ENCODE measurements at regions not wholly inside any gene's neighbourhood (a gene's known extent, or its start where the extent isn't known, plus 50 kb on each side); places are given as distances from the start of the nearest gene placed in this dataset.

- Histone ChIP-seq H3K4me1 (peaks cover 26% of the 10 kb centered on the region), H3K4me3 (no peak overlapping the region), H3K4me2 (no peak overlapping the region), H3K9me3 (peaks cover 29% of the 10 kb centered on the region), H3K27ac (peak overlapping the region; percentile 93 to 94; a peak in 5 of 6 replicates)
- ChIA-PET CTCF (no interaction called here), POLR2A (no interaction called here)
- ATAC-seq (no peak), FAIRE-seq (peak; percentile 7), DNase-seq (ENCODE audit: low read depth in 1 of 2, low spot score in 1 of 2) (no peak)
- 89% methylated on average over 3 of the region's 3 CpGs for WGBS (ENCODE audit: missing lambda C conversion rate)
- TF ChIP-seq CEBPB (IDR thresholded peaks at IDR 0.05): no peak
- TF ChIP-seq NR3C1 (IDR thresholded peaks at IDR 0.05): no peak
- TF ChIP-seq MYC (IDR thresholded peaks at IDR 0.05; ENCODE audit: borderline replicate concordance, low read length): no peak
- no peak for TF ChIP-seq GATA3 (IDR thresholded peaks at IDR 0.05; ENCODE audit: borderline replicate concordance)
- TF ChIP-seq MAZ (IDR thresholded peaks at IDR 0.05; ENCODE audit: borderline replicate concordance, low read depth, low read length): no peak
- TF ChIP-seq ZFP36 (IDR thresholded peaks at IDR 0.05; ENCODE audit: borderline replicate concordance, partially characterized antibody): no peak
- TF ChIP-seq CHD4 (IDR thresholded peaks at IDR 0.05; ENCODE audit: borderline replicate concordance): no peak
- TF ChIP-seq NPAS2 (CRISPR knock-in tag; IDR thresholded peaks at IDR 0.05; ENCODE audit: borderline replicate concordance): no peak
- TF ChIP-seq, protein P1, sequence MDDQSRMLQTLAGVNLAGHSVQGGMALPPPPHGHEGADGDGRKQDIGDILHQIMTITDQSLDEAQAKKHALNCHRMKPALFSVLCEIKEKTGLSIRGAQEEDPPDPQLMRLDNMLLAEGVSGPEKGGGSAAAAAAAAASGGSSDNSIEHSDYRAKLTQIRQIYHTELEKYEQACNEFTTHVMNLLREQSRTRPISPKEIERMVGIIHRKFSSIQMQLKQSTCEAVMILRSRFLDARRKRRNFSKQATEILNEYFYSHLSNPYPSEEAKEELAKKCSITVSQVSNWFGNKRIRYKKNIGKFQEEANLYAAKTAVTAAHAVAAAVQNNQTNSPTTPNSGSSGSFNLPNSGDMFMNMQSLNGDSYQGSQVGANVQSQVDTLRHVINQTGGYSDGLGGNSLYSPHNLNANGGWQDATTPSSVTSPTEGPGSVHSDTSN (IDR thresholded peaks at IDR 0.05): no peak
- TF ChIP-seq HDAC2 (IDR thresholded peaks at IDR 0.05): no peak
- no peak for TF ChIP-seq ZSCAN20 (CRISPR knock-in tag; IDR thresholded peaks at IDR 0.05)
- TF ChIP-seq CBX2 (IDR thresholded peaks at IDR 0.05; ENCODE audit: borderline replicate concordance, low read depth): no peak
- no peak for TF ChIP-seq HOXB5 (CRISPR knock-in tag; IDR thresholded peaks at IDR 0.05)
- TF ChIP-seq CHD2 (IDR thresholded peaks at IDR 0.05; ENCODE audit: low read length, partially characterized antibody): no peak
- TF ChIP-seq JUNB (IDR thresholded peaks at IDR 0.05): no peak
- TF ChIP-seq EHMT2 (IDR thresholded peaks at IDR 0.05; ENCODE audit: low read depth): no peak
- TF ChIP-seq, protein P2, sequence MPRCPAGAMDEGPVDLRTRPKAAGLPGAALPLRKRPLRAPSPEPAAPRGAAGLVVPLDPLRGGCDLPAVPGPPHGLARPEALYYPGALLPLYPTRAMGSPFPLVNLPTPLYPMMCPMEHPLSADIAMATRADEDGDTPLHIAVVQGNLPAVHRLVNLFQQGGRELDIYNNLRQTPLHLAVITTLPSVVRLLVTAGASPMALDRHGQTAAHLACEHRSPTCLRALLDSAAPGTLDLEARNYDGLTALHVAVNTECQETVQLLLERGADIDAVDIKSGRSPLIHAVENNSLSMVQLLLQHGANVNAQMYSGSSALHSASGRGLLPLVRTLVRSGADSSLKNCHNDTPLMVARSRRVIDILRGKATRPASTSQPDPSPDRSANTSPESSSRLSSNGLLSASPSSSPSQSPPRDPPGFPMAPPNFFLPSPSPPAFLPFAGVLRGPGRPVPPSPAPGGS (IDR thresholded peaks at IDR 0.05): no peak
- TF ChIP-seq ZC3H11A (IDR thresholded peaks at IDR 0.05): no peak
These were observed 358.7 kb downstream of the TGFB2 start for GRCh38 chr1:218703836-218704235.

DNA sequence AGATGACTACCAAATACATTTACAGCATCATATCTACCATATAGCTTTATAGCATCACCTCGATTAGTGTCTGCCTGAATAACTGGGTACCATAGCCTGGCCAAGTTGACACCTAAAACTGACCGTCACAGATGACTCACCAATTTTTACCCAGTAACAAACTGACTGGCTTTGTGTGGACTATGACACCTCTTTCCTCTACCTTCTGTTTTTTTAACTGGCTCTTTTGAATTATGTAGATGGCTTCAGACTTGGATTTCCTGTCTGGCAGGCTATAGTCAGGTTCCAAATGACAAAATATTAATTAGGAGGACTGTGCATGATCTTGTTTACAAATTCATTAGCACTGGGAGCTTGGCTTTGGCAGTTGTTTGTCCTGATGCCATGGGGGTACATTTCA, 360.3 kb downstream of the TGFB2 start:
- 19% methylated on average over 2 of the region's 2 CpGs for WGBS (ENCODE audit: missing lambda C conversion rate)
- peaks cover 29% of the 10 kb centered on the region for H3K9me3 ChIP-seq
- no peak overlapping the region for H3K4me3 ChIP-seq
- peaks cover 26% of the 10 kb centered on the region for H3K4me1 ChIP-seq
- FAIRE-seq (no peak), ATAC-seq (peak; percentile 35 to 41; a peak in 4 of 6 replicates), DNase-seq (ENCODE audit: low read depth in 1 of 2, low spot score in 1 of 2) (peak; percentile 9 to 61)
- ChIA-PET POLR2A (interaction anchor here (1.1 to 1.8 kb wide), 4 partner anchors 41 to 850 kb away, joined by 4 to 12 read pairs (median 5); partner anchors contain the start of gene TGFB2), CTCF (no interaction called here)
- peak overlapping the region; percentile 64 for H3K4me2 ChIP-seq
- peak overlapping the region; percentile 93 to 94 for H3K27ac ChIP-seq
- TF ChIP-seq ATOH8 (CRISPR knock-in tag; IDR thresholded peaks at IDR 0.05; ENCODE audit: low read depth) (0 out of 2 replicates have a peak, but pooled peaks have one; percentile 32), FOSL2 (IDR thresholded peaks at IDR 0.05) (no peak), FOSL2 (CRISPR knock-in tag; IDR thresholded peaks at IDR 0.05) (peak; percentile 83), RCOR1 (IDR thresholded peaks at IDR 0.05; ENCODE audit: low read depth, low read length) (no peak), ZNF302 (CRISPR knock-in tag; IDR thresholded peaks at IDR 0.05) (0 out of 2 replicates have a peak, but pooled peaks have one; percentile 70), HEYL (CRISPR knock-in tag; IDR thresholded peaks at IDR 0.05) (0 out of 2 replicates have a peak, but pooled peaks have one; percentile 51), EP300 (IDR thresholded peaks at IDR 0.05) (no peak), HOXB13 (CRISPR knock-in tag; IDR thresholded peaks at IDR 0.05; ENCODE audit: low read depth) (0 out of 2 replicates have a peak, but pooled peaks have one; percentile 20)
